Effector memory CD4-positive, alpha-beta T cell (primary cell): ENCODE measurements at regions not wholly inside any gene's neighbourhood (a gene's known extent, or its start where the extent isn't known, plus 50 kb on each side); places are given as distances from the start of the nearest gene placed in this dataset.

Experiments used
- DNase-seq, 3 donors: peaks; one replicate each; pipeline ENCODE4 v3.0.0-alpha.2; 2020
- H3K27ac ChIP-seq: 2 replicates; pipeline ENCODE4 v1.7.0; 2013; ENCODE audit warnings: mild to moderate bottlenecking, low read length, moderate library complexity; ENCODE audit not compliant: insufficient read depth, poor library complexity, severe bottlenecking
- H3K27me3 ChIP-seq: replicated peaks from 2 replicates; pipeline ENCODE4 v1.7.0; 2013; ENCODE audit warnings: mild to moderate bottlenecking, low read length; ENCODE audit not compliant: insufficient read depth, control insufficient read depth, poor library complexity, severe bottlenecking
- H3K36me3 ChIP-seq: 2 replicates; pipeline ENCODE4 v1.7.0; 2013; ENCODE audit warnings: mild to moderate bottlenecking, low read length, moderate library complexity; ENCODE audit not compliant: control insufficient read depth, insufficient read depth
- H3K4me1 ChIP-seq: 2 replicates; pipeline ENCODE4 v1.7.0; 2013; ENCODE audit warnings: low read length, mild to moderate bottlenecking; ENCODE audit not compliant: control insufficient read depth, insufficient read depth, poor library complexity, severe bottlenecking
- H3K4me3 ChIP-seq: 2 replicates; pipeline ENCODE4 v1.7.0; 2013; ENCODE audit warnings: low read length, low read depth, mild to moderate bottlenecking; ENCODE audit not compliant: insufficient read depth, poor library complexity, severe bottlenecking
- H3K9me3 ChIP-seq: 2 replicates; pipeline ENCODE4 v1.7.0; 2013; ENCODE audit warnings: mild to moderate bottlenecking, low read length, moderate library complexity; ENCODE audit not compliant: control insufficient read depth

- H3K9me3 ChIP-seq, result no peaks in the 10 kb centered on the region
- no peak overlapping the region for H3K27ac ChIP-seq
- H3K36me3 ChIP-seq, result no peaks in the 10 kb centered on the region
- no peak overlapping the region for H3K4me3 ChIP-seq
- DNase-seq, result no peak
- no peaks in the 10 kb centered on the region for H3K4me1 ChIP-seq
- no peaks in the 10 kb centered on the region for H3K27me3 ChIP-seq
Observed at GRCh38 chr20:4508773-4509172, 177.5 kb upstream of the PRNP start.

GRCh38 chr20:4507288-4507719, 179.0 kb upstream of the PRNP start:
- H3K27ac ChIP-seq, result no peak overlapping the region

GRCh38 chr20:4504814-4505213, 181.4 kb upstream of the PRNP start:
- H3K36me3 ChIP-seq, result no peaks in the 10 kb centered on the region
- no peaks in the 10 kb centered on the region for H3K27me3 ChIP-seq
- H3K4me3 ChIP-seq, result no peak overlapping the region
- no peaks in the 10 kb centered on the region for H3K9me3 ChIP-seq
- no peaks in the 10 kb centered on the region for H3K4me1 ChIP-seq
- no peak for DNase-seq
- no peak overlapping the region for H3K27ac ChIP-seq

More at GRCh38 chr20:4507288-4507719, 179.0 kb upstream of the PRNP start:
- no peaks in the 10 kb centered on the region for H3K9me3 ChIP-seq
- H3K4me1 ChIP-seq, result no peaks in the 10 kb centered on the region
- no peaks in the 10 kb centered on the region for H3K27me3 ChIP-seq
- no peaks in the 10 kb centered on the region for H3K36me3 ChIP-seq
- H3K4me3 ChIP-seq, result no peak overlapping the region
- DNase-seq, result no peak

GRCh38 chr20:4502756-4503155, 183.5 kb upstream of the PRNP start:
- no peak overlapping the region for H3K4me3 ChIP-seq
- no peaks in the 10 kb centered on the region for H3K27me3 ChIP-seq
- no peak for DNase-seq
- H3K27ac ChIP-seq, result no peak overlapping the region
- no peaks in the 10 kb centered on the region for H3K36me3 ChIP-seq
- no peaks in the 10 kb centered on the region for H3K9me3 ChIP-seq
- no peaks in the 10 kb centered on the region for H3K4me1 ChIP-seq

GRCh38 chr20:4493386-4493785, 192.9 kb upstream of the PRNP start:
- Histone ChIP-seq H3K36me3 (no peaks in the 10 kb centered on the region), H3K27me3 (no peaks in the 10 kb centered on the region), H3K27ac (no peak overlapping the region), H3K4me3 (no peak overlapping the region), H3K9me3 (no peaks in the 10 kb centered on the region), H3K4me1 (no peaks in the 10 kb centered on the region)
- DNase-seq, result no peak

GRCh38 chr20:4491643-4492042, 194.6 kb upstream of the PRNP start:
- Histone ChIP-seq H3K4me1 (no peaks in the 10 kb centered on the region), H3K27ac (no peak overlapping the region), H3K9me3 (no peaks in the 10 kb centered on the region), H3K36me3 (no peaks in the 10 kb centered on the region), H3K27me3 (no peaks in the 10 kb centered on the region), H3K4me3 (no peak overlapping the region)
- DNase-seq, result no peak

- no peaks in the 10 kb centered on the region for H3K36me3 ChIP-seq
- H3K27me3 ChIP-seq, result no peaks in the 10 kb centered on the region
- no peak overlapping the region for H3K4me3 ChIP-seq
- H3K27ac ChIP-seq, result no peak overlapping the region
- no peak for DNase-seq
- H3K9me3 ChIP-seq, result no peaks in the 10 kb centered on the region
- no peaks in the 10 kb centered on the region for H3K4me1 ChIP-seq
Observed at GRCh38 chr20:4490606-4491280, 195.5 kb upstream of the PRNP start.

- no peak overlapping the region for H3K4me3 ChIP-seq
- H3K27ac ChIP-seq, result no peak overlapping the region
- no peaks in the 10 kb centered on the region for H3K36me3 ChIP-seq
- no peaks in the 10 kb centered on the region for H3K9me3 ChIP-seq
- H3K4me1 ChIP-seq, result no peaks in the 10 kb centered on the region
- H3K27me3 ChIP-seq, result no peaks in the 10 kb centered on the region
- no peak for DNase-seq
Observed at GRCh38 chr20:4490045-4490444, 196.2 kb upstream of the PRNP start.

- Histone ChIP-seq H3K9me3 (no peaks in the 10 kb centered on the region), H3K27ac (no peak overlapping the region), H3K4me1 (no peaks in the 10 kb centered on the region), H3K36me3 (no peaks in the 10 kb centered on the region), H3K4me3 (no peak overlapping the region), H3K27me3 (no peaks in the 10 kb centered on the region)
- no peak for DNase-seq
Observed at GRCh38 chr20:4488407-4489339, 197.6 kb upstream of the PRNP start.

- DNase-seq, result no peak
- Histone ChIP-seq H3K4me3 (no peak overlapping the region), H3K9me3 (no peaks in the 10 kb centered on the region), H3K36me3 (no peaks in the 10 kb centered on the region), H3K4me1 (no peaks in the 10 kb centered on the region), H3K27ac (no peak overlapping the region), H3K27me3 (no peaks in the 10 kb centered on the region)
Observed at GRCh38 chr20:4484379-4484997, 201.8 kb upstream of the PRNP start.
